AG04450 (cell line): ENCODE measurements at regions not wholly inside any gene's neighbourhood (a gene's known extent, or its start where the extent isn't known, plus 50 kb on each side); places are given as distances from the start of the nearest gene placed in this dataset.
"Not testable (repeated sequence)": the region's sequence is repeated elsewhere in the genome, so short reads cannot be mapped to it uniquely, and the experiment has no call there.

Experiments
- CTCF ChIA-PET: fragments of 300-600, 350-600 bp; formaldehyde crosslinking; extraction: SDS; loops from one replicate; lab custom pipeline; 2022; ENCODE audit warnings: antibody characterized with exemption, inconsistent platforms; lab: Charles Lee
- POLR2A ChIA-PET: fragments of 350-600 bp; formaldehyde crosslinking; extraction: SDS; loops from one replicate; lab custom pipeline; 2021; ENCODE audit warnings: antibody characterized with exemption, inconsistent platforms; lab: Yijun Ruan, JAX
- DNase-seq: peaks from one replicate; pipeline ENCODE4 v3.0.0-alpha.2; 2011; ENCODE audit warnings: low read depth, low spot score
- H3K27ac ChIP-seq: one replicate; pipeline ENCODE4 v1.5.1; 2012; ENCODE audit warnings: low read depth, low read length, control low read depth
- H3K27me3 ChIP-seq: one replicate; pipeline ENCODE4 v1.6.0; 2012; ENCODE audit warnings: low read length; ENCODE audit not compliant: control insufficient read depth, insufficient read depth
- H3K4me3 ChIP-seq: 2 replicates; pipeline ENCODE4 v1.5.1; 2011; ENCODE audit warnings: mild to moderate bottlenecking, low read depth, low read length, control low read depth
- H3K9me3 ChIP-seq: 2 replicates; pipeline ENCODE4 v1.5.1; 2012; ENCODE audit warnings: low read length; ENCODE audit not compliant: control insufficient read depth, insufficient read depth
- CTCF ChIP-seq: IDR thresholded peaks from 2 replicates; pipeline ENCODE4 v1.5.1; 2011; ENCODE audit warnings: low read depth, low read length, control low read depth, inconsistent platforms

- DNase-seq, result no peak
- Histone ChIP-seq H3K4me3 (no peak overlapping the region), H3K9me3 (peaks cover under 1% of the 10 kb centered on the region; the same call in 1 of the 2 replicates), H3K27ac (no peak overlapping the region), H3K27me3 (no peaks in the 10 kb centered on the region)
- ChIA-PET POLR2A (no interaction called here), CTCF (interaction anchor here (0.9 to 3.2 kb wide), 2 partner anchors 10 to 14 kb away, joined by 4 to 28 read pairs; no protein-coding TSS in a partner anchor)
- TF ChIP-seq CTCF, result no peak
Measured at GRCh38 chr4:123651066-123651465, 254.5 kb downstream of the SPRY1 start.

DNA sequence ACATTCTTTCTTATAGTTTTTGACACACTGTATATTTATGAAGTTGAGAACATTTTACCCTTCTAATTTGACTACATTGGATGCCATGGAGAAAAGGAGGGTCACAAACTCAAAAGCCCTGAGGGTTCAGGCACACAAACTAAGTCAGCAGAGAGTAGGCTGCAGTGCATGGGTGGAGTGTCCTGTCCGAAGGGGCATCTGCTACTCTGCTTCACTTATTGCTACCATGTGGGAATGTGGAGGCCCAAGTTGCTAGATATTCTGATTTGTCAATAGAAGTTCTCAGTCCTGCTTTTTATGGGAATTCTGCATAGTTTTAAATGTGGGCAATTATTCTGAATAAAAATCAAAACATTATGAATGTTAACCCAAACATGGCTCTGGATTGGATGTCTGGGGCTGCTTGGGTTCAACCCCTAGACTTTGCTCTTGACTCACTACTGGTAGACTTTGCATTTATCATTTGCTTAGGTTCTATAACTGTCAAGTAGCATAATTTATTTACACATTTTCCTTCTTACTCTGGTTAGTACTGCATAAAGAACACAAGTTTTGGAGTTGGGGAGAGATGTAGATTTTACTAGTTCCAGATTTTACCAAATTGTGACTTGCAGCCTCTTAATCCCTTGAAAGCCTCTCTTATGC, 255.1 kb downstream of the SPRY1 start:
- ChIA-PET CTCF (interaction anchor here (3.2 kb wide), 1 partner anchor 9 kb away, joined by 28 read pairs; no protein-coding TSS in a partner anchor), POLR2A (no interaction called here)
- H3K9me3 ChIP-seq, result peaks cover 7% of the 10 kb centered on the region; the same call in 1 of the 2 replicates
- no peak for TF ChIP-seq CTCF
- no peaks in the 10 kb centered on the region for H3K27me3 ChIP-seq
- no peak overlapping the region for H3K4me3 ChIP-seq
- no peak overlapping the region for H3K27ac ChIP-seq
- no peak for DNase-seq

DNA sequence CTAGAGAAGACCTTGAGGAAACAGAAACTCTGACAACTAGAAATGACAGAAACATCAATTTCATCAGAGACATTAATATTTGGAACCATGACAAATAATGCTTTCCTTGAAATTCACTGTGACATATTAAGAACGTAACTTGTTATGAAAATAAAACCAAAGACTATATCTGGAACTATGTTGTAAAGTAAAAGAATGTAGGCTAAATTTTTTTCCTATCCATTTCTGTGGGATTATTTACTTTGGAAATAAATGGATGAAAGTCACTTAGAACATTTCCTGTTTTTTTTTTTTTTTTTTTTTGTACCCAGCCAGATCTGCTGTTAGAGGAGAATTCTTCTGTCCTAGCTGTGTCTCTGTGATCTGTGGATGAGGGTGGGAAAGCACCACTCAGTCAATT, 255.9 kb downstream of the SPRY1 start:
- H3K27me3 ChIP-seq, result no peaks in the 10 kb centered on the region
- DNase-seq, result no peak
- no peak overlapping the region for H3K27ac ChIP-seq
- POLR2A ChIA-PET, result no interaction called here
- H3K9me3 ChIP-seq, result peaks cover 9% of the 10 kb centered on the region; the same call in 1 of the 2 replicates
- CTCF ChIA-PET, result interaction anchor here (0.7 kb wide), 1 partner anchor 684 kb away, joined by 9 read pairs; no protein-coding TSS in a partner anchor
- H3K4me3 ChIP-seq, result no peak overlapping the region
- TF ChIP-seq CTCF, result no peak

DNA sequence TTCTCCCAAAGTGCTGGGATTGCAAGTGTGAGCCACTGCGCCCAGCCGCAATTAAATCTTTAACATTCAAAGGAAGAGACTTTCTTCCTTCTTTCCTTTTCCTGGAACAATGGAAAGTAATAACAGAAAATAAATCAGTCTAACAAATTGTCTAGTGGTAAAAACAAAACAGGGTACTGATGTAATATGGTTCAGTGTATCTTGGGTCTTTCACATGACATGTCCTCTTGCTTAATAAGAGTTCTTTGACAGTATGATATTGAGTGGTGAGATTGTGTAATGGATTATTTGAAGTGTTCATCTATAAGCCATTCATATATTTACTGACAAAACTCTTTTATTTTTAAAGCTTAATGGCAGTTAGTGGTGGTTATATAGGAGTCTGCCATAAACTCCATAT, 256.6 kb downstream of the SPRY1 start:
- H3K27me3 ChIP-seq, result no peaks in the 10 kb centered on the region
- no peak for DNase-seq
- TF ChIP-seq CTCF, result no peak
- ChIA-PET CTCF (no interaction called here), POLR2A (no interaction called here)
- H3K4me3 ChIP-seq, result no peak overlapping the region
- no peak overlapping the region for H3K27ac ChIP-seq
- H3K9me3 ChIP-seq, result peaks cover 9% of the 10 kb centered on the region; the same call in 1 of the 2 replicates

DNA sequence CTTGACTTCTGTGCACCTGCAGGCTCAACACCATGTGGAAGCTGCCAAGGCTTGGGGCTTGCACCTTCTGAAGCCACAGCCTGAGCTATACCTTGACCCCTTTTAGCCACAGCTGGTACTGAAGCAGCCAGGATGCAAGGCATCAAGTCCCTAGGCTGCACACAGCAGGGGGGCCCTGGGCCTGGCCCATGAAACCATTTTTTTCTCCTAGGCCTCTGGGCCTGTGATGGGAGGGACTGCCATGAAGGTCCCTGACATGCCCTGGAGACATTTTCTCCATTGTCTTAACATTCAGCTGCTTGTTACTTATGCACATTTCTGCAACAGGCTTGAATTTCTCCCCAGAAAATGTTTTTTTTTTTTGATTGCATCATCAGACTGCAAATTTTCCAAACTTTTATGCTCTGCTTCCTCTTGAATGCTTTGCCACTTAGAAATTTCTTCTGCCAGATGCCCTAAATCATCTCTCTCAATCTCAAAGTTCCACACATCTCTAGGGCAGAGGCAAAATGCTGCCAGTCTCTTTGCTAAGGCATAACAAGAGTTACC, 260.2 kb downstream of the SPRY1 start:
- DNase-seq, H3K27ac ChIP-seq, CTCF ChIA-PET, H3K27me3 ChIP-seq, POLR2A ChIA-PET, H3K9me3 ChIP-seq, H3K4me3 ChIP-seq: not testable (repeated sequence)

- H3K9me3 ChIP-seq, DNase-seq, H3K27ac ChIP-seq, POLR2A ChIA-PET, H3K27me3 ChIP-seq, H3K4me3 ChIP-seq, CTCF ChIA-PET: not testable (repeated sequence)
Measured at GRCh38 chr4:123657606-123658005, 261.0 kb downstream of the SPRY1 start.
